Sigmoid colon (tissue), 4 donors: ENCODE measurements at regions not wholly inside any gene's neighbourhood (a gene's known extent, or its start where the extent isn't known, plus 50 kb on each side); places are given as distances from the start of the nearest gene placed in this dataset.

ENCODE experiments used
- CTCF ChIP-seq, 4 experiments: fragments of 450-650 bp in 3 of 4; fragments of 200-600 bp in 1 of 4; IDR thresholded peaks; one replicate each; pipeline ENCODE4 v1.5.1; 2016 to 2019; ENCODE audit warnings: antibody characterized with exemption in 4 of 4, mild to moderate bottlenecking in 3 of 4, moderate library complexity in 2 of 4
- EP300 ChIP-seq, 4 donors: sonication (generic); formaldehyde crosslinking; IDR thresholded peaks; one replicate each; pipeline ENCODE4 v1.6.1; 2017; ENCODE audit warnings: antibody characterized with exemption in 4 of 4
- POLR2A ChIP-seq, 2 donors: fragments of 450-650 bp; IDR thresholded peaks; one replicate each; pipeline ENCODE4 v1.6.1; 2016; ENCODE audit warnings: antibody characterized with exemption in 2 of 2, mild to moderate bottlenecking in 2 of 2, moderate library complexity in 2 of 2
- POLR2AphosphoS5 ChIP-seq, 4 donors: sonication (generic); formaldehyde crosslinking; IDR thresholded peaks; one replicate each; pipeline ENCODE4 v1.6.1; 2017; ENCODE audit warnings: antibody characterized with exemption in 4 of 4

GRCh38 chr3:64739971-64740631, 52.3 kb upstream of the ADAMTS9 start:
- no peak for TF ChIP-seq CTCF (IDR thresholded peaks at IDR 0.05)
- TF ChIP-seq POLR2A (IDR thresholded peaks at IDR 0.05): no peak
- TF ChIP-seq POLR2AphosphoS5 (IDR thresholded peaks at IDR 0.05): peak in 3 of 4 donors; percentile 18 to 37 (median 36)
- TF ChIP-seq EP300 (IDR thresholded peaks at IDR 0.05): peak in 1 of 4 donors; percentile 18
